HG03354 (cell line): ENCODE measurements at regions not wholly inside any gene's neighbourhood (a gene's known extent, or its start where the extent isn't known, plus 50 kb on each side); places are given as distances from the start of the nearest gene placed in this dataset.

Experiments used
- ATAC-seq: cut with Tn5 transposase; IDR thresholded peaks from one replicate; pipeline ENCODE4 v1.9.1; 2021; ENCODE audit warnings: mild to moderate bottlenecking; ENCODE audit not compliant: unreplicated experiment, poor library complexity, severe bottlenecking

DNA sequence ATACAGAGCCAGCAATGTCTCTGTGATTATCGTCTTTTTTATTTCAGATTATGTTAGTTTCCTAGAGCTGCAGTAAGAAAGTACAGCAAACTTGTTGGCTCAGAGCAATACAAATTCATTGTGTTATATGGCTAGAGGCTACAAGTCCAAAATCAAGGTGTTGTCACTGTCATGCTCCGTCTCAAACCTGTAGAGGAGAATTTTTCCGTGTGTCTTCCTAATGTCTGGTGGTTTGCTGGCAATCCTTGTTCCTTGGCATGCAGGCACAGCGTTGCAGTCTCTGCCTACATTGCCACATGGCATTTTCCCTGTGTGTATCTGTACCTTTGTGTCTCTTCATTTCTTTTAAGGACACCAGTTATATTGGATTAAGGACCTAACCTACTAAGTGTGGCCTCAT is 244.4 kb downstream of the LRRIQ3 start:
- ATAC-seq = no peak

GRCh38 chr1:73953186-73953585 is 244.8 kb downstream of the LRRIQ3 start:
- no peak for ATAC-seq

DNA sequence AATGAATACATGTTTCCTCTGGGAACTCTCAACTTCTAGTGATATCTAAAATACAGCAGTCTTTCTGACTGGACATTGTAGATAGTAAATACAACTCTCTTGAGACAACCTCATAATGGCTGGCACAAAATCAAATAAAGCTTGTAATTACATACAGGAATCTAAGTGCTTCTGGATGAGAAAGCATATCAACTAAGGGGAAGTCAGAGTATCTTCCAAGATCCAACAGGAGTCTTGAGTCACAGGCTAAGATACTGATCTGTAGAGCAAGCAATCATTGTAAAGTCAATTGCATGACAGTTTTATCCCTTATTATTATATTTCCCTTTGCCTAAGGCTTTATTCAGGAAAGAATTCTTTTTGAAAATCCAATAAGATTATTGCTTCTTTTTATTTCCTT is 249.9 kb downstream of the LRRIQ3 start:
- ATAC-seq = no peak

DNA sequence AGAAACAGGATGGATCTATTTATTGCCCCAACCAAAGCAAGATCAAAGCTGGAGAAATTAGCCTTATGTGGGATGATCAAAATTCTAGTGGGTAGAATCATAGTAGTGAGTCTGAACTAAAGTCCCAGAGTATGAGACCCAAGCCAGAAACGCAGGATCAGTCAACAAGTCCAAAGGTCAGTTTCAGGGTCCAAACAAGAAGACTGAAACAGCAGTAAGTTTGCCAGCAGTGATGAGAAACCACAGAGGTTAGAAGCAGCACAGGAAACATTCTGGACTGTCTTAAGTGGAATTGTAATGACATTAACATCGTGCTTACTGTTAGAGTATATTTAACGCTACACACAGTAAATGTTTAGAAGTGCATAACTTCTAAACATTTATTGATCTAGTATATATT is 251.0 kb downstream of the LRRIQ3 start:
- ATAC-seq = no peak

DNA sequence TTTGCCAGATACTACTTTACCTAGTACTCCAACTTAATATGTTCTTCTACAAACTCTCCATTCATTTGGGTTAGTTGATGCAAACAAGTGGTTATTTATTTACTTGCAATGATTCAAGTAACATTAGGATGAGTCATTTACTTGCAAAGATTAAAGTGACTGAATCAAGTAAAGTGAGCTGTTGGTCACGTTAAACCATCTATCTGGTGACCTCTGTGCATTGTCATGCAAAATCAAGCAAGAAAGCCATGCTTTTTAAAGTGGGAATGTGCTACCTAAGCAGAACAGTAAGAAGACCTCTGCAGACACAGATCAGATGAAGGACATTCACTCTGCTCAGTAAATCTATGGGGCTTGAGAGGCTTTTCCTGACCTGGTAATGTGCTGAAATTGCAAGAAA is 254.7 kb downstream of the LRRIQ3 start:
- no peak for ATAC-seq

DNA sequence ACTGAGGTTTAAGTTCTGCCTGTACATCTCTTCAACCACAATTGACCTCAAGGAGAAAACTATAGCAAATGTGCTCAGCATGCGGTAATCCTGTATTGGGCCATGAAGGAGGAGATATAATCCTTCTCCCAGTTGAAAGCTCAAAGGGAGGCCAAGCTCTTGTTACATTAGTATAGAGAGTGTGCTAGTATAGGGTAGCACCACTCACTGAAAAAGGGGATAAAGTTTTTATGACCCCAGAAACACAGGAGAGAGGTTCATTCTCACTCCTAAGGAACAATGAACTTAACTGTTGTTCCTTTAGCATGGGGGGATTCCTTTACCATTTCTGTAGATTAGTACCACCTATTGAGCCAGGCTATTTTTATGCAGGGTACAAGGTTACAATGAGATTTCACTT is 267.7 kb downstream of the LRRIQ3 start:
- no peak for ATAC-seq

- no peak for ATAC-seq
Observed at GRCh38 chr1:73914951-73915350, 283.0 kb downstream of the LRRIQ3 start.

- no peak for ATAC-seq
Observed at GRCh38 chr1:73913025-73913424, 285.0 kb downstream of the LRRIQ3 start.

DNA sequence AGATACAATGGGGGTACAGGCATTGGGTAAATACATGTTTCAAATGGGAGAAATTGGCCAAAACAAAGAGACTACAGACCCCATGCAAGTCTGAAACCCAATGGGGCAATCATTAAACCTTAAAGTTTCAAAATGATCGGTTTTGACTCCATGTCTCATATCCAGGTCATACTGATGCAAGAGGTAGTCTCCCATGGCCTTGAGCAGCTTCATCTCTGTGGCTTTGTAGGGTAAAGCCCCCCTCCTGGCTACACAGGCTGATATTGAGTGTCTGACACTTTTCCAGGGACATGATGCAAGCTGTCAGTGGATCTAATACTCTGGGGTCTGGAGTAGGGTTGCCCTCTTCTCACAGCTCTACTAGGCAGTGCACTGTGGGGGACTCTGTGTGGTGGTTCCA is 286.1 kb downstream of the LRRIQ3 start:
- peak; percentile 42 for ATAC-seq

DNA sequence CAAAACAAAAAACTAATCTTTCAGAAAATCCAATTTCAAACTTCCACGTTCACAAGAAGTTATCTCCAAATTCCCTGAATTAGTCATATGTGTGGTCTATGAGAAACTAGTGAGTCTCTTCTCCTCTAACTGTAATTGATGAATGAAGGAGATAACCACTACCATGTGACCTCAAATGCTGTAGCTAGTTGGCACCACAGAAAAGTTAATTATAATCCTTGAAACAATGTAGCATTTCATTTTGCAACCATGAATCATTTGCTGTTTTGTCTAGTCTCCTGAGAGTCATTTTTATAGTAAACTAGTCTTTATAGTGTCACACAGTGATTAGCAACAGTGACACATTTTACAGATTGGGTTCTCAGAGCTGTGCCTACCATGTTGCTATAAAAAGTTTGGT is 287.5 kb downstream of the LRRIQ3 start:
- ATAC-seq = peak; percentile 69

GRCh38 chr1:73910062-73910461 is 287.9 kb downstream of the LRRIQ3 start:
- ATAC-seq = no peak

DNA sequence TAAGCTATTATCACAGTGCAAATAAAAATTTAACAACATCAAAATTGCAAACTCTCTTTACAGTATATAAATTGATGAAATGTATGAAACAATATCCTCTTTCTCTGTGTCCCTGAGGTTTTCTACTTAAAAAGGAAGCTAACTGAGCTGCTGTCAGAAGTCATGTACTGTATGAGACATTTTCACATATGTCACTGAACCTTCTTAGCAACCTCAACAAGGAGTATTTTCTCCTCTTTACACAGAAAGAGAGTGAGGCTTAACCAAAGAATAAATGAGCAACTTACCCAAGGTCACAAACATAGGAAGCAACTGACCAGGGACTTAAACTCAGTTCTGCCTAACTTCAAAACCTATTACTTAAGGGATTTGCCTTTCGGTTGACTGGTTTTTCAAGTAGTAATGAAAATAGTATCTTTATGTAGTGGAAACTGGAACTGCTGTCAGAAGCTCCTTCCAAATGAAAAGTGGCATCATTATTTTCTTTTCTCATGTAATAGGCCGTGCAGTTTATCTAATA is 288.9 kb downstream of the LRRIQ3 start:
- ATAC-seq = peak; percentile 45

DNA sequence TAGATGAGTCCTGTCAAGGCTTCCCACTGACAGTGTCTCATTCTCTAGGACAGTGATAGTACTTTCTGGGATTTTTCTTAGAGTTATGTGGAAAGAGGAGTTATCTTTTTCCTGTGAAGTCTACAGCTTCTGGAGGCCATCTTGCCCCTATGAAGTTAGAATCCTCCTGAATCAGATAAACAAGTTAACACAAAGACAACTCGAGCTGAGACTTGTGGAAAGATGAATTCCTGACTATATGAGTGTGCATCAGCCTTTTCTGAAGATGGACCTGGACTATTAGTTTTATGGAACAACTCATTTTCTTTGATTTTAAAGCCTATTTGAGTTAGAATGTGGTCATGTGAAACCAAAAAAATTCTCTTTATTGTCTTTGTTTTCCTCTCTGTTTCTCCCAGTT is 290.9 kb downstream of the LRRIQ3 start:
- ATAC-seq = no peak

GRCh38 chr1:73903092-73903491 is 294.9 kb downstream of the LRRIQ3 start:
- peak; percentile 64 for ATAC-seq

- ATAC-seq = peak; percentile 49
Observed at GRCh38 chr1:73901738-73902137, 296.2 kb downstream of the LRRIQ3 start.

DNA sequence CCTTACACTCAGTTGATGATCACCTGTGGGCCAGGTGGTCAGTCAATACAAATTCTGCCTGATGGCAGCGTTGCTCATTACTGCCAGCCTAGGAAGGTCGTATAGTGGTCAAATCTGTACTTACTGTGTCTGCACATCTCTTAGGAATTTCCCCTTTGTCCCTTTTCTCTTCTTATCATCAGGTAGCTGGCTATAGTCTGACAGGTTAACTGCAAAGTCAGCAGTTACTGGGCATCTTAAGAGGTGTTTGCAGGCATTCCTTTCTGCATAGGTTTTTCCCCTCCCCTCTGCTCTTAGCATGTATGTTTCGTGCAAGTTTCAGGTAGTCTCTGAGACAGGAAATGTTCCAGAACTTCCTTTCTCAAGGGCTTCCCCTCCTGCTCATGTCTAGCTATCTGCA is 298.7 kb downstream of the LRRIQ3 start:
- no peak for ATAC-seq

- ATAC-seq = no peak
Observed at GRCh38 chr1:73898540-73898939, 299.4 kb downstream of the LRRIQ3 start.

DNA sequence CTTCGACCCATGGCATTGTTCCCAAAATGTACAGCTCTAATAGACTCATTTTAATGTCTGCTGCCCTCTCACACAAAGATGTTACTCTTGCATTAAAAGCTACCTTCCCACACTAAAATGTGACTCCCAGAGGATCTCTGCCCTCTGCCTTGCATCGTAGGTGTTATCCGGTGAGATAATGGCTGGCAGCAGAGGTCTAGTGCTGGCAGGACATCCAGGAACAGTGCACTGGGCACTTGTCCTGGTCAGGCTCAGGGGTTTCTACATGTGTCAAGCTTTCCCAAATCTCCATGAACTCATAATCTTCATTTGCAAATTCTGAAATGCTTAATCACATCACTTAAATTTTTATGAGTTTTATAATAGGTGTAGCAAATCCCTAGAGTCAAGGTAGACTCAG is 310.6 kb downstream of the LRRIQ3 start:
- ATAC-seq = no peak

- no peak for ATAC-seq
Observed at GRCh38 chr1:73886716-73887115, 311.3 kb downstream of the LRRIQ3 start.

- no peak for ATAC-seq
Observed at GRCh38 chr1:73874806-73875205, 323.2 kb downstream of the LRRIQ3 start.

DNA sequence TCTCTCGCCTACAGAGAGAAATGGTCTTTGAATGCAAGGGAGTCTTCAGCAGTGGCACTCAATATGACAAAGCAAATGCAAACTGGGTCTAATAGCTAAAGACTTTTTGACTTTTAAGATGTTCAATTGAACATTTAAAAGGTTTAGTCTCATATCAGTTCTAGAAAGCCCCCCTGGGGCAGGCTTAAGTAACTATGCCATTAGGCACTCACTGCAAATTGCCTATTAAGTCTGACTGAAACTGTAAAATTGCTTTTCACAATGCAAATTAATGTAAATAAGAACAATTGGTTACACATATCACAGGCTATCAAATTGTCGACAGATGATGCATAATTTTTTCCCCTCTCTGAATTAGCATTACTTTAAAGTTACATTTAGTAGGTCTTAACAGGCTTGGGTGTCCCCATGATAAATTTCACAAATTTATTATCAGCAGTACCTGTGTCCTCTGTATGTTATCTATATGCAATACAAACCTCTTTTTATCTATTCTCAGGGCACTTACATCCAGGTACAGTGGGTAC is 329.1 kb downstream of the LRRIQ3 start:
- ATAC-seq = no peak

- ATAC-seq = no peak
Observed at GRCh38 chr1:73862355-73862754, 335.6 kb downstream of the LRRIQ3 start.
